ENCODE measurements at regions not wholly inside any gene's neighbourhood (a gene's known extent, or its start where the extent isn't known, plus 50 kb on each side); places are given as distances from the start of the nearest gene placed in this dataset.
"Not testable (repeated sequence)": the region's sequence is repeated elsewhere in the genome, so short reads cannot be mapped to it uniquely, and the experiment has no call there.

GRCh38 chr9:749716-750115 lies 91.8 kb upstream of the DMRT1 start:
- no peak for DNase-seq

- DNase-seq: no peak
These were observed 91.1 kb upstream of the DMRT1 start for GRCh38 chr9:750249-750967.

- no peak for DNase-seq
These were observed 90.1 kb upstream of the DMRT1 start for GRCh38 chr9:751137-752051.

- no peak for DNase-seq
These were observed 89.3 kb upstream of the DMRT1 start for GRCh38 chr9:752201-752600.

- DNase-seq: no peak
These were observed 88.8 kb upstream of the DMRT1 start for GRCh38 chr9:752681-753200.

GRCh38 chr9:753734-754133 lies 87.8 kb upstream of the DMRT1 start:
- not testable (repeated sequence) for DNase-seq

- no peak for DNase-seq
These were observed 87.2 kb upstream of the DMRT1 start for GRCh38 chr9:754150-754931.

GRCh38 chr9:755454-756381 lies 85.8 kb upstream of the DMRT1 start:
- DNase-seq: no peak

GRCh38 chr9:757246-757881 lies 84.1 kb upstream of the DMRT1 start:
- no peak for DNase-seq

- DNase-seq: no peak
These were observed 83.4 kb upstream of the DMRT1 start for GRCh38 chr9:758146-758545.

GRCh38 chr9:759541-759940 lies 82.0 kb upstream of the DMRT1 start:
- no peak for DNase-seq

GRCh38 chr9:759983-760736 lies 81.3 kb upstream of the DMRT1 start:
- no peak for DNase-seq

GRCh38 chr9:761176-761792 lies 80.2 kb upstream of the DMRT1 start:
- DNase-seq: no peak

GRCh38 chr9:761793-762560 lies 79.5 kb upstream of the DMRT1 start:
- no peak for DNase-seq

GRCh38 chr9:763692-764091 lies 77.8 kb upstream of the DMRT1 start:
- DNase-seq: no peak

- DNase-seq: peak; percentile 77
These were observed 77.4 kb upstream of the DMRT1 start for GRCh38 chr9:764105-764524.

GRCh38 chr9:764986-765385 lies 76.5 kb upstream of the DMRT1 start:
- no peak for DNase-seq

- not testable (repeated sequence) for DNase-seq
These were observed 74.4 kb upstream of the DMRT1 start for GRCh38 chr9:767061-767561.

- DNase-seq: no peak
These were observed 65.4 kb upstream of the DMRT1 start for GRCh38 chr9:776086-776485.
